C4-2B (cell line): ENCODE measurements at regions not wholly inside any gene's neighbourhood (a gene's known extent, or its start where the extent isn't known, plus 50 kb on each side); places are given as distances from the start of the nearest gene placed in this dataset.
A peak's percentile ranks its signal among the peaks of the same experiment; 100 is the strongest.

ENCODE experiments used
- H3K27ac ChIP-seq: fragments of 450-650 bp; 2 replicates; pipeline ENCODE4 v1.5.1; 2017
- ZFX ChIP-seq: fragments of 450-650 bp; IDR thresholded peaks from 2 replicates; pipeline ENCODE4 v1.6.1; 2017
- TF ChIP-seq, protein P1 (sequence below): fragments of 450-650 bp; conservative IDR thresholded peaks from 2 replicates; pipeline ENCODE4 v1.5.1; 2017; ENCODE audit warnings: mild to moderate bottlenecking

DNA sequence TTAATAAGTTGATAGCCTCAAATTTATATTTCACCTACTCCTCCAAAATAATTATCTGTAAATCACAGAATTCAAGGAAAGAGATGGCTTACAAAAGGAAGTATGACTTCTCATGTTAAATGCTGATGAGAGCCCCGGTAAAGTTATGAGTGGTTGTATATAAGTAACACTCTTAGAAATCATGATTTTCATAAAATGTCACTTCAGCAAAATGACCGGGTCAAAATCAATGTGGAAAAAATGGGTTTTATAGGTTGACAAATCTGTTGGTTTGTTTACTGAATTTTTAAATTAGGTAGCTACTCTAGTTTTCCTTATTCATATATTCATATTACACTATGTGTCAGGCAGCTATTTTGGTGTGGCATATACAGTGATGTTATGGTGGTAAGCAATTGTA is 1131.0 kb downstream of the TAF11L14 start:
- TF ChIP-seq, protein P1, sequence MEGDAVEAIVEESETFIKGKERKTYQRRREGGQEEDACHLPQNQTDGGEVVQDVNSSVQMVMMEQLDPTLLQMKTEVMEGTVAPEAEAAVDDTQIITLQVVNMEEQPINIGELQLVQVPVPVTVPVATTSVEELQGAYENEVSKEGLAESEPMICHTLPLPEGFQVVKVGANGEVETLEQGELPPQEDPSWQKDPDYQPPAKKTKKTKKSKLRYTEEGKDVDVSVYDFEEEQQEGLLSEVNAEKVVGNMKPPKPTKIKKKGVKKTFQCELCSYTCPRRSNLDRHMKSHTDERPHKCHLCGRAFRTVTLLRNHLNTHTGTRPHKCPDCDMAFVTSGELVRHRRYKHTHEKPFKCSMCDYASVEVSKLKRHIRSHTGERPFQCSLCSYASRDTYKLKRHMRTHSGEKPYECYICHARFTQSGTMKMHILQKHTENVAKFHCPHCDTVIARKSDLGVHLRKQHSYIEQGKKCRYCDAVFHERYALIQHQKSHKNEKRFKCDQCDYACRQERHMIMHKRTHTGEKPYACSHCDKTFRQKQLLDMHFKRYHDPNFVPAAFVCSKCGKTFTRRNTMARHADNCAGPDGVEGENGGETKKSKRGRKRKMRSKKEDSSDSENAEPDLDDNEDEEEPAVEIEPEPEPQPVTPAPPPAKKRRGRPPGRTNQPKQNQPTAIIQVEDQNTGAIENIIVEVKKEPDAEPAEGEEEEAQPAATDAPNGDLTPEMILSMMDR: no peak
- TF ChIP-seq ZFX: no peak
- no peak overlapping the region for H3K27ac ChIP-seq

DNA sequence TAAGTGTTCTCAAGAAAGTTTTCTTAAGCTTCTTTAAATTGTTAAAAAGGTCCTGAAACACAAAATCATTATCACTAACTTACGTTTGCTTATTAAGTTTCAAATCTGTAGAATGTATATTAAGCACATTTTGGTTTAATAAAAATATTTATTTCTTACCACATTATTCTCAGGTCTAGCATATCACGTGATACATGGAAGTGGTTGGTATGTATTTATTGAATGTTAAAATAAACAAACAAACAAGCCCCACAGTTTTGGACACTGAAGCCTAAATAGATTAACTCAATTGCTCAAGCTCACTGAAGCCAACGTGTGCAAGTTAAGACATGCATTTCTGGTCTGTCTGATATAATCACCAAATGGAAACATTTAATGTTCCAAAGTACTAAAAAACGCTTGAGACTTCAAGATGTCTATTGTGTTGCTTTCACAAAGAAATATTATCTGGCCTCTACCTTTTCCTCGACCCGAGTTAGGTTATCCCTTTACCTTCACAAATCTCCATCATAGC is 1136.9 kb downstream of the TAF11L14 start:
- no peak for TF ChIP-seq ZFX
- TF ChIP-seq, protein P1: no peak
- H3K27ac ChIP-seq: no peak overlapping the region

DNA sequence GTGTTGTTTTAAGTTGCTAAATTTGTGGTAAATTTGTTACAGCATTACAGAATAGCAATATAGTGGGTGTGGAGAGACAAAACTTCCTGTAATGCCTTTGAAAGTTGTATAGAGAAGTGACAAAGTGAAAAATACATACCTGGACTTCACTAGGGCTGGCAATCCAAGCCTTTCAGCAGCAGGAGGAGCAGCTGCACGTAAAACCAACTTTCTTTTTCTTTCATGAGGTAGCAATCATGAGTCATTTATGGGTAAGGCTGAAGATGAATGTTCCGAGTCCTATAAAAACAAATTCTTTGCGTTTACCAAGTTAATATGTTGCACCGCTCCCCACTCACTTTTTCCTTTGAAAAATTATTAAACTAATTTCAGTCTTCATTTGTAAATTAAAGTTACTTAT is 1138.2 kb downstream of the TAF11L14 start:
- TF ChIP-seq, protein P1: peak; percentile 73
- TF ChIP-seq ZFX: no peak

DNA sequence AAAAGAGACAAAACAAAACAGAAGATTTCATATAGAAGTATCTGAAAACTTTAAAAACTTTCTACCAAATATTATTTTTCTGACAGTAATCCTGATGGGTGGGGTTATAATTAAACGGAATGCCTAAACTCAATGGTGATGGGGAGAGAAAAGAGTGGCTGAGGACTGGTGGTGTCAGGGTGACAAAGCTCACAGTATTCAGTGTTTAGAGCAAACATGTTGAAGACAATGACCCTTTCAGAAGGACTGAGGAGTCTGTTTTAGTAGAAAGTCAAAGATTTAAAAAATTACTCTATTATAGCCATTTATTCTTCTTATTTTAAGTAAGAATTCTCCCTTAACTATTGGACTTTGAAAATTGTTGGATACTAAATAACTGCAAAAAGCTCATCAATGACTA is 1144.0 kb downstream of the TAF11L14 start:
- no peak for TF ChIP-seq ZFX
- TF ChIP-seq, protein P1: no peak
- no peak overlapping the region for H3K27ac ChIP-seq

More for the DNA sequence above, 1138.2 kb downstream of the TAF11L14 start:
- H3K27ac ChIP-seq: no peak overlapping the region

DNA sequence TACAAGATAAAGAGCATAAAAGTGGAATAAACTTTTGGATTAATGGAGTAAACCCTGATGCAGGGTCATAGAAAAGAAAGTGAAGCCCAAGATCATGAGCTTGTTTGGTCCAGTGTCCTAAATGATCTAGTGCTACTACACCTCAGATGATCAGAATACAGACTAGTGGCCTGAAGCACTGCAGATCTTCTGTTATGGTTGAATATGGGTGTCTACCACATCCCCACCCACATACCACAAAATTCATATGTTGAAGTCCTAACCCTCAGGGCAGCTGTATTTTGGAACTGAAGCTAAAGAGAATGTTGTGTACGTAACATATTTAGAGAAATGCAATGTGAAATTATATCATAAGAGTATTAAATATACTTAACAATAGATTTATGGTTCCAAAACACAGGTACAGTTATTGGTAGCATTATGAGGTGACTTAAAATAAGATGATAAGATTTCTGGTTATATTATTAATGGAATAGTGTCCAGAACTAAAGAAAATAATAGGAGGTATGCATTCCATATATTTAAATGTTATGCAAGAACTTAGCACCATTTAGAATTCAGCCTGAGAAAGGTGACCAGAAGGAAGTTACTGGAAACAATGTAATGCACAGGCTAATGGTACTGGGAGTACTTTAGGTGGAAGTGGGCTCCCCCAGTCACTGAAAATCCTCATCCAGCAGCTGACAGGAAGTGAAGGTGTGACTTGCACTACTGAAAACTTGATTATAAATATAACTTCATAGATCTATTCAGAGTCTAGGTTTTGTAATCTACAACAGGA is 1155.1 kb downstream of the TAF11L14 start:
- no peak overlapping the region for H3K27ac ChIP-seq
- no peak for TF ChIP-seq ZFX
- TF ChIP-seq, protein P1: no peak

DNA sequence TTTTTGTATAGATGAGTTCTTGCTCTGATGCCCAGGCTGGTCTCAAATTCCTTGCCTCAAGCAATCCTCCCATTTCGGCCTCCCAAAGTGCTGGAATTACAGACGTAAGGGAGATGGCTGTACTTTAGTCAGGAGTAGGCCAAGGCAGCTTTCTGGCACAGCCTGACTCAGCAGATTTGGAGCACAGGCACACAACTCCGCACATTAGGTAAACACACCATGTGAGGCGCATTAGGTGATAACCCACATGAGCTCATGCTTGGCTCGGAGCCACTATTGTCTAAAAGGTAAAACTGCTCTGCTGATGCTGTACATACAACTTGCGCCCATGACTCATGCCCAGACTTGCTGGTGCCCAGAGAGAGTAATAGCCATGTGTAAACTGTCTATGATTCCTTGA is 1157.9 kb downstream of the TAF11L14 start:
- TF ChIP-seq, protein P1: no peak
- no peak overlapping the region for H3K27ac ChIP-seq

DNA sequence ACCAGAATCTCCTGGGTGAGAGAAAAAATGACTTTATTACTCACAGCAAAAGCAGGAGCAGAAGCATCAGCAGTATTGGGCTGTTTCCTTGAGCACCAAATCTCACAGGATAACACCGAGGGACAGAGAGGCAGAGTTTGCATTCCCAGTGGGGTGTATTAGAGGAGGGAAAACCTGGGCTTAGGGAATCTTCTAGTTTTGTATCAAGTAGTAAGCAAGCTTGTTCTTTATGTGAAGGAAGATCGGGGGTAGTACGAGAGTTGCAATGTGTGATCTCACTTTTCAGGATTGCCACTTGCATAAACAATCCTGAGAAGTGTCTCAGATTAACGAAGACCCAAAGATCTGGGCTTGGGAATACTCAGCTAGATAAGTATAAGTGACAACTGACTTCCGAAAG is 1163.0 kb downstream of the TAF11L14 start:
- TF ChIP-seq ZFX: no peak
- TF ChIP-seq, protein P1: no peak
- no peak overlapping the region for H3K27ac ChIP-seq
